ENCODE measurements at regions not wholly inside any gene's neighbourhood (a gene's known extent, or its start where the extent isn't known, plus 50 kb on each side); places are given as distances from the start of the nearest gene placed in this dataset.

DNA sequence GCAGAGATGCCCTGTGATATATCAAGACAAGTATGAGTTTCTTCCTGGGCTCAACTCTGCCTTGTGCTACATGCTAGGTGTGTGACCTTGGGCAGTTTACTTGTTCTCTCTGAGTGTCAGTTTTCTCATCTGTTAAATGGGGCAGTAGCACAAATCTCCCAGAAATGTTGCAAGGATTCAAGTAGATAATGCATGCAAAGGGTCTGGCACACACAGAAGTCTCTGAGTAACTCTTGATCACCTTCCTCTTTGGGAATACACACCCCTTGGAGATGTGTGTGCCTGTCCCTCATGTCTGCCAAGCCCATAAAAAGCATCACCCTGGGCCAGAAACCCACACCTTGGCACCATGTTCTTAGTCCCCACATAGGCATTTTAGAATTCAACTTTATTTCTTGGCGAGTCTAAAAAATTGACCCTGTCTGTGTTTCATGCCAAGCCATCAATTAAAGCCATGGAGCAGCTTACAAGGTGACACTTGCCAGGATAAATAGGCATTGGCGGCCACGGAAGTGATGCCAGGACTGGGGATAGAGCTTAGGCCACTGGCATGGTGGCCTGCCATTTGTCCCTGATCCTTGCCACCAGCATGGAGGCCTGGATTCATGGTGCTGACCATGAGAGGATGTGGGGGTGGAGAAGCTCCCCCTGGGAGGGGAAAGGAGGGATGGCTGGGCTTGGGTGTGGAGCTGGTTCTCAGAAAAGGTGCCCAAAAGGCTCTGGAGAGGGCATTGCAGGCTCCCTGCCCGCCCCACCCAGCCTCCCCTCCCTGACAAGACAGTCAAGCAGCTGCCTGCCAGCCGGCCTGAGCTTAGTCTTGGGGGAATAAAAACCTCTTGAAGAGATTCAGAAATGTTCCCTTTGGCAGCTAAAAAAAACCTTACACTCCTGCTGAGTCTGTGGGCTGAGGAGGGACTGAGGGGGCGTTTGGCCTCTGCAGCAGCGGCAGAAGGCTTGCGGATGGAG, 118.0 kb upstream of the IPO9 start:
- no peak for DNase-seq

DNA sequence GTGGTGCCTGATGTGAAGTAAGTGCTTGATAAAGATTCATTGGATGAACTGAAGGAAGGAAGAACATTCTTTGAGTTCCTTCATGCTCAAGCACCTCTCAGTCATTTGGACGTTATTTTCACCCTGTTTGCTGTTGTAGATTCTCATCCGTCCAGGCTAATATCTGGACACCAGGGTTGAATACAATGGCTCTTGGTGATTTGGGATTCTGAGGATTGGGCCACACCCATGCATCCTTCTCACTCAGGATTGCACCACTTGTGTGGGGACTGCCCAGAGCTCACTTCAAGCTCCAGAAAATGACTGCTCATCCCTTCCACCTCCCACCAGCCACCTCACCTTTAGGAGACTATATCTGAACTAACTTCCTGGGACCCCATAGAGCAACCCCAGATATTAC, 117.1 kb upstream of the IPO9 start:
- DNase-seq, result no peak

DNA sequence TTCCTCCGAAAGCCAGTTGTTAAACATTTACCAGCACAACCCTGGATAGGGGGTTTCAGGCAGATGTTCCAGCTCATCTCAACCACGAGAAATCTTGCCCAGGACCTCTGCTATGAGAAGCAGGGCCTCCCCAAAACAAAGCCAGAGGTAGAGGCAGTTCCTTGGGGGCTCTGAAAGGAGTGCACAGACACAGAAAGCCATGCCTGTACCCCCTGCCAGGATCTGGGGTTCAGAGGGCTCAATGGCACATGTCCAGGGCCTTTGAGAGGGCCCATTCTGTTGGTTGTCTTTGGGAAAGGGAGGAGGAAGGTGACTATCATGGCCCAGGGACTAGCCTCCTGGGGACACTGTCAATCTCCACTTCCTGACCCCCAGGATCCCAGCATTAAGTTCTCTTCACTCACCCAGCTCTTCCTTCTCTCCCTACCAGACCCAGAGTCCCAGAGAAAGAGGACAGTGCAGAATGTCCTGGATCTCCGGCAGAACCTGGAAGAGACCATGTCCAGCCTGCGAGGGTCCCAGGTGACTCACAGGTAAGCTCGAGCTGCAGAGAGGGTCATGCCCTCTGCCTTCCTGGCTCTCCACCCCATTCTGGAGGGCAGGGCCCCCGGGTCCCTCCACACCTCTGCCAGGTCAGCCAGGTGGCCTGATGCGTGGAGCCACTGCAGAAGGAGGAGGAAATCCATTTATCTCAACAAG, 116.4 kb upstream of the IPO9 start:
- no peak for DNase-seq

DNA sequence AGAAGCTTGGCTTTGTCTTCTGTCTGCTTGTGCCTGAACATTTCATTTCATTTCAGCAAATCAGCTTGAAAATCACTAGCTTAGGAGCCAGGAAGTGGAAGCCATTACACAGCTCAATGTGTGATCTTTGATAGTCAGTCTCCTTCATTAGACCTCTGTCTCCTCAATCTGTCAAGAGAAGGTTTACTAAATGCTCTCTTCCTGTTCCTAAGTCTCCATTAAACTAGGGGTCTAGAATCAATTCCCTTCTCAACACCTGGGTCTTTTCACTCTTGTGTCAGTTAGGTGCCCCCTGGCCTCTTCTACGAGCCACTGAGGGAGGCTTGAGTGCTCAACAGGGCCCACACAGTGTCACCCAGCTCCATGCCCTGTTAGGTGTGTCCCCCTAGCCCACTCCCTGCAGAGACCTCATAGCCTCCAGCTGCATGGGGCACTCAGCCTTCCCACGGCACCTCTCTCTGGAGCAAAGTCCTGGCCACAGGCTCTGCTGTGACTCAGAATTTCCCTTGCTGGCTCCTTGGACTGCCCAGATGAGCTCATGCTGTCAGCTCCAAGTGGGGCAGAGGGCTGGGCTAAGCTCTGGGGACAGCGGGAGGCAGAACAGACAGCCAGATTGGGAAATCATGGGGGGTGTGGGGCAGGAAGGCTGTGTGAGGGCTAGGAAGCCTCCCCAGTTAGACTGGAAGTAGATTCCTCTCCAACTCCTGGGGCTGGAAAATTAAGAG, 115.7 kb upstream of the IPO9 start:
- no peak for DNase-seq

DNA sequence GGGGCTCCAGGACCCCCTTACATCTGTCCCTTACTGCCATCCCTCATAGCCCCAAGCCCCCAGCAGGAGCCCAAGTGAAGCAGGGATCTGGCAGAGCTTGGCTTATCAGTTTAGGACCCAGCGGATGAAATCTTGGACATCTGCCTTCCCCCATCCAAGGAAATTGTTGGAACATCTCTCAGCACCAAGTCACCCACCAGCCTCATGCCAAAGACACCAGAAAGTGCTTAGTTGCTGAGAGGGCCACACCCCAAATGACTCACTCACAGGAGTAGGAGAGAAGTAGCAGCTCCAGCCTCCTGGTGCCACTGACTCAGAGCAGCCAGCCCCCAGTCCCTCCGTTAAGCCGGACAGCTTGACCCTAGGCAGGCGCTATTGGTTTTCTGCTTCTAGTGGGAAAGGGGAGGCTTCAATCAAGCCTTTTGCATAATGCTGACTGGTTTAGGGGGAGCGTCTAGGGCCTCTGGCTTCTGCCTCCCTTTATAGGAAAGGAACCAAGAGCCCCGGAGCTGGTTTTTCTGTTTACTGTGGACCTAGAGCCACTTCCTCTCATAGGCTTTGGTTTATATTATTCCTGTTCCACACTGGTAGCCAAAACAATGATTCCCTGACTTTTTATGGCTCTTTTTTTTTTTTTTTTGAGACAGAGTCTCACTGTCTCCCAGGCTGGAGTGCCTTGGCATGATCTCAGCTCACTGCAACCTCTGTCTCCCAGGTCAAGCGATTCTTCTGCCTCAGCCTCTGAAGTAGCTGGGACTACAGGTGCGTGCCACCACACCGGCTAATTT, 114.2 kb upstream of the IPO9 start:
- DNase-seq, result no peak

DNA sequence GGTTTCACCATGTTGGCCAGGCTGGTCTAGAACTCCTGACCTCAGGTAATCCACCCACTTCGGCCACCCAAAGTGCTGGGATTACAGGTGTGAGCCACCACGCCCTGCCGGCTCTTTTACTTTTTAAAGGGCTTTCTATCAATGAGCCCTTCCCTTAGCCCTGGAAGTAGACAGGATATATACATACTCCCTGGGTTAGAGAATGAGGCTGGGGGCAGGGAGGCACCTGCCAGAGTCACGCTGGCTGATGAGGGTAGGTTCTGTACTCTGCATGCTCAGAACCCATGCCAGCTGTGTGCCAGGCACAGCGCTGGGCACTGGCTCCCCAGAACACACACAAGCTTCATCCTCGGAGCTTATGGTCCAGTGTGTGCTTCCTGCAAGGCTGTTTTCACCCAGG, 113.6 kb upstream of the IPO9 start:
- no peak for DNase-seq

DNA sequence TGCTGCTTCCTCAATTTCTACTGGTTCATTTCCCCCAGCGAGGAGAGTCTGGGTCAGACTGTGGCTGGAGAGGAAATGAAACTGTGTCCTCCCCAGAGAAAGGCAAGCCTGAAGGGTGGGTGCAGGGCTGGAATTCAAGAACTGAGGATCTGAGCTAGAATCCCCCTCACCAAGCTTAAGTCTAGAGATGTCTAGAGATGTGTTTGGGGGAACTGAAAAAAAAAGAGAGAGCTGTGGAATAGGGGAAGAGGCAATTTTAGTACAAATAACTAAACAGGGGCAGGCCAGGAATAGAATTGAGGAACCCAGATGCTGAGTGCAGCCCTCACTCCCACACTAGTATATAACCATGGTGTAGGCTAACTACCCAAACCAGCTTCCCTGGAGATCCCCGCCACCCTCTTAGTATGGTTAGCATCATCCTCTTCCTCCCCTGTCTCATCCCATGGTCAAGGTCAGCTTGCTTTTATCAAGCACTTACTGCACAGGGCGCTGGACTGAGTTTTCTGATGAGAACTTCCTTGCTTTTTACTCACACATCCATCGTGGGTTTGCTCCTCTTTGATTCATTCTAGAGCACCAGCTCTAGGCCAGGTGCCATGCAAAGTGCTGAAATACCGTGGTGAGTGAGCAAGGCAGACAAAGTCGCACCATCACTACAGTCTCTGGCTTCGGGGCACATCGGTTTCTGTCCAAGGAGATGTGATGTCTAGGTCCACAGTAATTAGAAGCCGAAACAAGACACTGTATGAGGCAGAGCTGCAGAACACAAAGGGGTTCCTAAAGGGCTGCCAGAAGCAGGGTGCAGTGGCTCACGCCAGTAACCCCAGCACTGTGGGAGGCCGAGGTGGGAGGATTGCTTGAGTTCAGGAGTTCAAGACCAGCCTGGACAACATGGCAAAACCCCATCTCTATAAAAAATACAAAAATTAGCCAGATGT, 112.9 kb upstream of the IPO9 start:
- no peak for DNase-seq

DNA sequence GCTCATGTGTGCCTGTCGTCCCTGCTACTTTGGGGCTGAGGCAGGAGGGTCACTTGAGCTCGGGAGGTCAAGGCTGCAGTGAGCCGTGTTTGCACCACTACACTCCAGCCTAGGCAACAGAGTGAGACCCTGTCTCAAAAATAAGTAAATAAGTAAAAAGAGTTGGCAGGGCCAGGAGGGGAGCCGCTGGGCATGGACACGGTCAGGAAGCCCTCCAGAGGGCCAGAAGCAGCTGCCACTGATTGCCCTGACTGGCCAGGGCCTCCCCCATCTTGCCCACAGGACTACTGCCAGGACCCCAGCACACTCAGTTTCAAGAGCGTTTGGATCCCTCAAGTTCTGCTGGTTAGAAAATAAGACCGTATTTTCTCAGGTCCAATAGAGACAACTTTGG, 112.2 kb upstream of the IPO9 start:
- no peak for DNase-seq

DNA sequence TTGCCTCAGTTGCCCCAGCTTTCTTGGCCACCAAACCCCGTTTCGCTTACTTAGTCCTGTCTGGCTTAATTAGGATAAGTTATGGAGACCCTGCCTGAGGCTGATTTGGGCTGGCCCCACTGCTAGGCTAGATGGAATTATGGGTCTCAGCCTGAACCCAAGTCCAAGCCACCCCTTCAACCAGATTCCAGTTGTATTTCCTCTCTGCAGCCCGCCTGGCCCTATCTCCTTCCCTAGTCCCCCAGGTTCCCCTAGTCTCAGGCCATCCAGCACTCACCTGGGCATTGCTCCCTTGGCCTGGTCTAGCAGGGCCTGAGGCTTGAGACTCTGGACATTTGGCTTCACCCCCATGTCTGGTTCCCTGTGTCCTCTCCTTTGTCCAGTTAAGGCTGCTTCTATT, 111.7 kb upstream of the IPO9 start:
- no peak for DNase-seq

DNA sequence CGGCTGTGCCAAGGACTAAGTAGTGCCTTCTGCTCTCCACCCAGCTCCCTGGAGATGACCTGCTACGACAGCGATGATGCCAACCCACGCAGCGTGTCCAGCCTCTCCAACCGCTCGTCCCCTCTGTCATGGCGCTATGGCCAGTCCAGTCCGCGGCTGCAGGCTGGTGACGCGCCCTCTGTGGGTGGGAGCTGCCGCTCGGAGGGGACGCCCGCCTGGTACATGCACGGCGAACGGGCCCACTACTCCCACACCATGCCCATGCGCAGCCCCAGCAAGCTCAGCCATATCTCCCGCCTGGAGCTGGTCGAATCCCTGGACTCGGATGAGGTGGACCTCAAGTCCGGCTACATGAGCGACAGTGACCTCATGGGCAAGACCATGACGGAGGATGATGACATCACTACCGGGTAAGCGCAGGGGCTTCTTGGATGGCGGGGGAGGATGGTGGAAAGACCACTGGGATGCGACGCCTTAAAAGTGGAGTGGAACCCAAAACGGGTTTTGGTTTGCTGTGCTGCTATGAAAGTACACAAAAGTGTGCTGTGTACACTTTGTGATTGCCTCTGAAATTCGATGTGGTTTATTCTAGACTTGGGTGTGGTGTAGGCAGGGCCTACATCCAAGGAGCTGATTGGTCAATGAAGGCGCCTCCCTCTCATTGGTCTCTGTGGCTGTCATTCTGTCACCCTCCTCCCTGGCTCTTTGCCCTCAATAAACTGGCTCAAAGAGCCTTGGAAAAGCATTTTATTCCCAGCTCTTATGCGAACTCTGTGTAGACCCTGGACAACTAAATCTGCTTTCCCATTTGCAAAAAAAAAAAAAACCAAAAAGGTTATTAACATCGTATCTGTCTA, 110.4 kb upstream of the IPO9 start:
- DNase-seq, result no peak

DNA sequence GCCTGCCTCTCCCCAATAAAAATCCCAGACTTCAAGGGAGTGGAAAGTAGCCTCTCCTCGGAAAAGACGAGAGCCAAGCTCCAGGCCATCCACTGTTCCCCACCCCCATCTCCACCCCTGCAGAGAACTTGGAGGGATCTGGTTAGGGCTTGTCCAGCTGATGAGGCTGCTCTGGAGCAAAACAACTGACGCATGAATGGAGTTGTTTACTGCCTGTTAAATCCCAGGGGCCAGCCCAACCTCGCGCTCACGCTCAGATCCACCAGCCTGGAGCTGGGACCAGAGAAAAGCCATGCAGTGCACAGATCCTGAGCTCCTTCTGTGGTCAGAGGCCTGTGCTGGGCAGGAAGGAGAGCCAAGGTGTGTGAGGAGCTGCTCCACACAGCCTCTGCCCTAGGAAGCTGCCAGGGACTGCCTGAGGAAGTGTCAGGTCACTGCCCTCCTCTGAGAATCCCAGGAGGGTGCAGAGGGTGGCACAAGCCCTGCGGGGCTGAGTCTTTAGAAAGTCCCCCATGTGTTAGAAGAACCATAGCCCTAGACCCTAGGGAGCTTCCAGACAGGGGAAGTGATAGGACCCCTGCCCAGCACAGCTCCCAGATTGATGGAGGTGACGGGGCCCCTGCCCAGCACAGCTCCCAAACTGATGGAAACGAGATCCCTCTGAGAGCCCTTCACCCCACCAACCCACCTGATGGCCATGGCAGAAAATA, 109.0 kb upstream of the IPO9 start:
- DNase-seq, result no peak

DNA sequence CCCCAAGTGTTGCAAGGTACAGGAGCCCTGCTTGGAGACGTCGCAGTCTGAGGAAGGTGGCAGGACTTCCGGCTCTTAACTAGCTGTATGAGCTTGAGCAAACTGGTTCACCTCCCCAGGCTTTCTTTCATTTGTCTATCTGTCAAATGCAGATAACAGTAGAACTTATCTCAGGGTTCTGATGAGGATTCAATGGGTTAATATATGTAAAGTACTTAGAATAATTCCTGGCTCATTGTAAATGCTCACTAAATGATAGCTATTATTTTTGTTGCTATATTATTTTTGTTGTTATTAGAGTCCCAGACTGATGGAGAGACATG, 108.5 kb upstream of the IPO9 start:
- no peak for DNase-seq

DNA sequence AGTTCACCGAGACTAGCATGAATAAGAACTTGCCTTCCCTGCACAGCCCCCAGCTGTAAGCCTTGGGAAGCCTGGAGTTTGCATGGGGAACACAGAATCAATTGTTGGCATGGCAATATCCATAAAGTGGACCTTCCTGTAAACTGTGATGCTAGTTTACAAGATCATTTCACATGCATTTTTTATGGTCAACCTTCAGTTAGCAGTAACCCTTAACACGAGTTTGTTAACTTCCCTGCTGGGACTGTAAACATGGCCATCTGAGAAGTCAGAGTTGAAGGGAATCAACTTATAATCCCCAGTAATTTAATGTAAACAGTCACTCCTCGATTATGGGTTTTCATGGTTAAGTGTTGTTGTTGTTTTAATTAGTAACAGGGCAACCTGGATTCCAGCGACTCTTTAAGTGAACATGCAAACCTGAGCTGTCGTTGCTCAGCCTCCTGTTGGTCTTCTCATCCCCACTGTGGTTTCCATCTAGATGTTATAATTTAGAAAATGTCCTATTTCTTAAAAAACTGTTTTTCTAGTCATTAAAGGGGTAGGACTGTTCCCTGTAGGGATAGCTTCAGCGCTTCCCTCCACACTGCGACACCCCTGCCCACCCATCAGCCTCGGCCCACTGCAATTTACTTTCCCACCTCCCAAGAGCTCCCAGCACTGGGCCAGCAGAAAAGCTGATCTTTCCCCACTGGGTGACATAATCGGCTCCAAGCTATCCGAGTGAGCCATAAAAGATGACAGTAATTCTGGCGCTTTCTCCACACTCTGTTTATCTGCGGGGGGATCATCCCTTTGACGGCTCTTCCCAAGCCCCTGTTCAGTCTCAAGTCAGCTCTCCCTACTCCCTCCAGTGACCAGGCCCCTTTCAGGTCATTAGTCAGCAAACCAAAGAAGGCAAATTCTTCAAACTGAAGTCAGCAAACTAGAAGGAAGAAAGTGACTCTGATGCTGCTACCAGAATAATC, 107.6 kb upstream of the IPO9 start:
- no peak for DNase-seq

DNA sequence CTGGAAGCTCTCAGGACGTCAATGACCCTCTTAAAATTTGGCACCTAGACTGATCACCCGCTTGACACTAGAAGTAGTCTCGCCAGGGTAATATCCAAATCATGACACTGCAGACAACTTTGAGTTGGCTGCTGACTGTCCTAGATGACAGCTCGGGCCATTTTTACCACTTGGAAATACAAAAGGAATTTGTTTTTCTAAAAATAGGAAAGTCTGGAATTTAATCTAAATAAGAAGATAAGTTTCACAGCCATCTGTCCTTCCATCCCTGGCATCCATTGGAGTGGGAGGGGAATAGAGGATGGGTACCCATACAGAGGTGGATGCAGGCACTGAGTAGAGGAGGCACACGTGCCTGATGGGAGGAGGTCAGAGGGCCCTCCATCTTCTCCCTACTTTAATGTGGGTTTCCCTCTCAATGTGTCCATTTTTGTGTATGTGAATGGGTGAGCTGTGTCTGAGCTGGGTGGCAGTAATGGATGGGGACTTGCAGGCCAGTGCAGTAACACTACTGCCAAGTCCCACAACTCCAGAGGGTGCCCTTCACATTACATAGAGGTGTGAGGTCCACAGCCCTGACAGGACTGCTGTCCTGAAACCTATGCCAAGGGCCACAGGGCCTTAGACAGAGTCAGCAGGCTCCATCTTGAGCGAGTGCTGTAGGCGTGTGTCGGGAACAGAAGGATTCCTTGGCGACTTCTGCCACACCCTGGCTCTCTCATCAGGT, 104.8 kb upstream of the IPO9 start:
- DNase-seq, result no peak

DNA sequence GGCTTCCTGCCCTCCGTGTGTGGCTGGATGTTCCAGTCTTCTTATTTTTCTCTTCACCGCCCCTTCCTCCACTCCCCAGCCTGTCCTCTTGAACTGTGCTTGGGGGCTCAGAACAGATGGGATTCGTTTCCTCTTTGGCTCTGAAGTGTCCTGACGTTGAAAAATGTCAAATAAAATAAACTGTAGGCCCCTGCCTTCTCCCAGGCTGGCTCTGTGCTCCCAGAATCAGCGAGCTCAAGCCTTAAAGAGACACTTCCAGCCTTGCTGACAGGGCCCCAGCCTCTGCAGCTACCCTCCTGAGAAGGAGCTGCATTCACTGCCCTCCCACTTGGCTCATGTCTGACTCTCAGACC, 104.2 kb upstream of the IPO9 start:
- no peak for DNase-seq

DNA sequence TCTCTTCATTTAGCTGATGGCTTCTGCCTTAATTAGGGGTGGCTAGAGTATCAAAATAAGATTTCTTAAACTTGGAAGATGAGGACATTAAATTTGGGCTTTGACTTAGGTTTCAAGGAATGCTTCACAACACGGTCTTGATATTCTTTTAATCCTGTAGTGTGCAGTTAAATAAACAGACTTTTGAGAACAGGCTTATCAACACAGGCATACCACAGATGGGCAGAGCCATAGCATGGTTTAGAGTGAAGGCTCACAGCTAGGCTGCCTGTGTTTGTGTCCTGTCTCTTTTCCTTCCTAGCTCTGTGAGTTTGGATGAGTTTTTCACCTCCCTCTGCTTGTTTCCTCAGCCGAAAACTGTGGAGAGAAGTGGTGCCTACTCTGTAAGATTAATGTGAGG, 102.3 kb upstream of the IPO9 start:
- no peak for DNase-seq

DNA sequence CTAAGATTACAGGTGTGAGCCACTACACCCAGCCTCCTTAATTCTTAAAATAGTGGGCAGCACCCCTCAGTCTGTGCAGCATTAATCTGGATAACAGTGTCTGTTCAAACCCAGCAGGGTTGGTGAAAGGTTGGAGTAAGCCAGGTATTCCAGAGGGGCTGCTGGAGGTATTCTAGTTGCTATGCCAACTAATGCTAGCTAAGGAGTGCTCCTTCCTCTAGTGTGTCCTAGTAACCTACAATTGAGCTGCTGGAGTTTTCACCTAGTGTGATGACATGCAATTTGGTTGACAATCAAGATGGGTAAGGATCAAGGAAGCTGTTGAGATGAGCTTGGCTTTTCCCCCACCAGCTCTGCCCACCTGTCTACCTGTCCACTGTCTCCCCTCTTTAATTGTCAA, 100.2 kb upstream of the IPO9 start:
- DNase-seq, result no peak

DNA sequence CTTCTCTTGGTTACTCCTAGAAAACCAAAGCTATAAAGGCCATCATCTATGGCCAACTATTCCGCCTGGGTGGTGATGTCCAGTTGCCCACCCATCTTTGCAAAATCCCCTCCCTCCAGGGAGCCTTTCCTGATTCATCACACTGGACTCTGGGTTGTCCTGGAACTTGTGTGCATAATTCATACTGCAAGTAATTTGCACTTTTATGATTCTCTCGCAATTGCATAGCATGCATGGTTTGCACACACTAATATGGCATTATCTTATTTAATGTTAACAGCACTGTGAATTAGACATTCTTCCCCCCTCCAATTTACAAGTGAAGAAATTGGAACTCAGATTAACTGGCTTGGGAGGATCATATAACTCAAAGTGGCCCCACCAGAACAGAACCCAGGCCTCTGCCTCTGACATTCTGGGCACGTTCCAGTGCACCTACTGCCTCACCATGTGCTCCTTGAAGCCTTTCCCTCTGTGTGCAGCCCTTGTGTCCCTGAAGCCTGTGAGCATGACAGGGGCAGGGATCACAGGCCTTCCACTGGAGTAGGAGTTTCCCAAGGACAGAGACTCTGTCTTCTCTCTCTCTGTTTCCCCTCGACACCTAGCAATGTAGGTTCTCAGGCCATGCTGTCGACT, 98.9 kb upstream of the IPO9 start:
- no peak for DNase-seq
